Glomerular endothelial cell (primary cell): ENCODE measurements at regions not wholly inside any gene's neighbourhood (a gene's known extent, or its start where the extent isn't known, plus 50 kb on each side); places are given as distances from the start of the nearest gene placed in this dataset.

Source experiments
- DNase-seq: peaks from one replicate; pipeline ENCODE4 v3.0.0-alpha.2; 2011; ENCODE audit warnings: low read depth, low spot score; ENCODE audit errors: extremely low read depth

- no peak for DNase-seq
Observed at GRCh38 chr15:87634361-87634760, 622.2 kb downstream of the NTRK3 start.

- no peak for DNase-seq
Observed at GRCh38 chr15:87633525-87633924, 623.0 kb downstream of the NTRK3 start.

GRCh38 chr15:87632364-87632763 is 624.2 kb downstream of the NTRK3 start:
- DNase-seq = no peak

- DNase-seq = no peak
Observed at GRCh38 chr15:87631775-87632174, 624.8 kb downstream of the NTRK3 start.

GRCh38 chr15:87631093-87631492 is 625.4 kb downstream of the NTRK3 start:
- no peak for DNase-seq

GRCh38 chr15:87628311-87628710 is 628.2 kb downstream of the NTRK3 start:
- DNase-seq = no peak

- no peak for DNase-seq
Observed at GRCh38 chr15:87626860-87627259, 629.7 kb downstream of the NTRK3 start.

- DNase-seq = no peak
Observed at GRCh38 chr15:87623832-87624231, 632.7 kb downstream of the NTRK3 start.

GRCh38 chr15:87620393-87620792 is 636.1 kb downstream of the NTRK3 start:
- DNase-seq = no peak

GRCh38 chr15:87619161-87619960 is 637.2 kb downstream of the NTRK3 start:
- no peak for DNase-seq

- DNase-seq = no peak
Observed at GRCh38 chr15:87618203-87618725, 638.3 kb downstream of the NTRK3 start.

GRCh38 chr15:87614704-87615103 is 641.8 kb downstream of the NTRK3 start:
- no peak for DNase-seq

- no peak for DNase-seq
Observed at GRCh38 chr15:87610366-87610765, 646.2 kb downstream of the NTRK3 start.

- DNase-seq = no peak
Observed at GRCh38 chr15:87609894-87610293, 646.6 kb downstream of the NTRK3 start.

GRCh38 chr15:87609474-87609873 is 647.1 kb downstream of the NTRK3 start:
- DNase-seq = no peak

- DNase-seq = no peak
Observed at GRCh38 chr15:87608238-87609028, 648.1 kb downstream of the NTRK3 start.

GRCh38 chr15:87606971-87607370 is 649.6 kb downstream of the NTRK3 start:
- DNase-seq = no peak

- DNase-seq = no peak
Observed at GRCh38 chr15:87604857-87605446, 651.6 kb downstream of the NTRK3 start.

- DNase-seq = no peak
Observed at GRCh38 chr15:87602371-87602770, 654.2 kb downstream of the NTRK3 start.

- no peak for DNase-seq
Observed at GRCh38 chr15:87599616-87600015, 656.9 kb downstream of the NTRK3 start.

- DNase-seq = no peak
Observed at GRCh38 chr15:87597346-87598052, 659.0 kb downstream of the NTRK3 start.
